Tibial nerve (tissue), 4 donors: ENCODE measurements at regions not wholly inside any gene's neighbourhood (a gene's known extent, or its start where the extent isn't known, plus 50 kb on each side); places are given as distances from the start of the nearest gene placed in this dataset.

Experiments used
- DNase-seq, 2 donors: peaks; one replicate each; pipeline ENCODE4 v3.0.0-alpha.2; 2019; ENCODE audit warnings: low spot score in 2 of 2
- H3K27ac ChIP-seq, 4 donors: fragments of 200-600 bp; sonication (generic) in 3 of 4; one replicate each; pipeline ENCODE4 v1.5.1; 2017 to 2019; ENCODE audit warnings: mild to moderate bottlenecking in 1 of 4
- H3K27me3 ChIP-seq, 2 donors: fragments of 200-600 bp; sonication (generic) in 1 of 2; one replicate each; pipeline versions ENCODE4 v1.5.1 to v1.6.0; 2017 to 2019
- H3K36me3 ChIP-seq, 3 donors: fragments of 200-600 bp; sonication (generic); one replicate each; pipeline ENCODE4 v1.5.1; 2018 to 2019
- H3K4me1 ChIP-seq, 4 donors: fragments of 200-600 bp; sonication (generic) in 3 of 4; one replicate each; pipeline ENCODE4 v1.5.1; 2017 to 2019
- H3K4me3 ChIP-seq, 4 donors: fragments of 200-600 bp; sonication (generic) in 3 of 4; one replicate each; pipeline ENCODE4 v1.5.1; 2017 to 2019; ENCODE audit warnings: mild to moderate bottlenecking in 1 of 4, moderate library complexity in 1 of 4
- H3K9me3 ChIP-seq, 4 donors: fragments of 200-600 bp; sonication (generic) in 3 of 4; one replicate each; pipeline ENCODE4 v1.5.1; 2017 to 2019
- EP300 ChIP-seq, 2 donors: sonication (generic); formaldehyde crosslinking; IDR thresholded peaks; one replicate each; pipeline ENCODE4 v1.6.1; 2017; ENCODE audit warnings: antibody characterized with exemption in 2 of 2, mild to moderate bottlenecking in 1 of 2
- POLR2A ChIP-seq, 2 donors: fragments of 450-650 bp; IDR thresholded peaks; one replicate each; pipeline ENCODE4 v1.6.1; 2017; ENCODE audit warnings: antibody characterized with exemption in 2 of 2, mild to moderate bottlenecking in 2 of 2, moderate library complexity in 2 of 2
- WGBS, 2 donors: methylation state at CpG; one replicate each; pipeline ENCODE4 v1.1.5; 2018; 5-methylcytosine and 5-hydroxymethylcytosine counted together
- TF ChIP-seq, protein P1 (sequence below), 5 experiments: fragments of 200-600 bp in 3 of 5; fragments of 450-650 bp in 2 of 5; sonication (generic) in 3 of 5; IDR thresholded peaks; one replicate each; pipeline ENCODE4 v1.5.1; 2016 to 2019; ENCODE audit warnings: antibody characterized with exemption in 5 of 5, mild to moderate bottlenecking in 3 of 5, moderate library complexity in 2 of 5

- no peak for DNase-seq
- Histone ChIP-seq H3K36me3 (no peaks in the 10 kb centered on the region), H3K4me3 (no peak overlapping the region), H3K4me1 (no peaks in the 10 kb centered on the region), H3K9me3 (peaks cover 0 to 11% (median 2%) of the 10 kb centered on the region in 4 donors), H3K27me3 (no peaks in the 10 kb centered on the region), H3K27ac (no peak overlapping the region)
- TF ChIP-seq, protein P1, sequence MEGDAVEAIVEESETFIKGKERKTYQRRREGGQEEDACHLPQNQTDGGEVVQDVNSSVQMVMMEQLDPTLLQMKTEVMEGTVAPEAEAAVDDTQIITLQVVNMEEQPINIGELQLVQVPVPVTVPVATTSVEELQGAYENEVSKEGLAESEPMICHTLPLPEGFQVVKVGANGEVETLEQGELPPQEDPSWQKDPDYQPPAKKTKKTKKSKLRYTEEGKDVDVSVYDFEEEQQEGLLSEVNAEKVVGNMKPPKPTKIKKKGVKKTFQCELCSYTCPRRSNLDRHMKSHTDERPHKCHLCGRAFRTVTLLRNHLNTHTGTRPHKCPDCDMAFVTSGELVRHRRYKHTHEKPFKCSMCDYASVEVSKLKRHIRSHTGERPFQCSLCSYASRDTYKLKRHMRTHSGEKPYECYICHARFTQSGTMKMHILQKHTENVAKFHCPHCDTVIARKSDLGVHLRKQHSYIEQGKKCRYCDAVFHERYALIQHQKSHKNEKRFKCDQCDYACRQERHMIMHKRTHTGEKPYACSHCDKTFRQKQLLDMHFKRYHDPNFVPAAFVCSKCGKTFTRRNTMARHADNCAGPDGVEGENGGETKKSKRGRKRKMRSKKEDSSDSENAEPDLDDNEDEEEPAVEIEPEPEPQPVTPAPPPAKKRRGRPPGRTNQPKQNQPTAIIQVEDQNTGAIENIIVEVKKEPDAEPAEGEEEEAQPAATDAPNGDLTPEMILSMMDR (IDR thresholded peaks at IDR 0.05), result no peak
- TF ChIP-seq EP300 (IDR thresholded peaks at IDR 0.05) (no peak), POLR2A (IDR thresholded peaks at IDR 0.05) (no peak)
- 96 to 100% methylated on average over 1 of the region's 1 CpG for WGBS, 2 donors
Measured at GRCh38 chr1:87194271-87194774, 134.4 kb upstream of the LMO4 start.

- no peak for DNase-seq
- TF ChIP-seq POLR2A (IDR thresholded peaks at IDR 0.05) (no peak), EP300 (IDR thresholded peaks at IDR 0.05) (no peak)
- TF ChIP-seq, protein P1 (IDR thresholded peaks at IDR 0.05), result no peak
- Histone ChIP-seq H3K27me3 (no peaks in the 10 kb centered on the region), H3K4me1 (no peaks in the 10 kb centered on the region), H3K36me3 (no peaks in the 10 kb centered on the region), H3K9me3 (peaks cover 0 to 11% (median 2%) of the 10 kb centered on the region in 4 donors), H3K4me3 (no peak overlapping the region), H3K27ac (no peak overlapping the region)
Measured at GRCh38 chr1:87194856-87195255, 133.8 kb upstream of the LMO4 start.

DNA sequence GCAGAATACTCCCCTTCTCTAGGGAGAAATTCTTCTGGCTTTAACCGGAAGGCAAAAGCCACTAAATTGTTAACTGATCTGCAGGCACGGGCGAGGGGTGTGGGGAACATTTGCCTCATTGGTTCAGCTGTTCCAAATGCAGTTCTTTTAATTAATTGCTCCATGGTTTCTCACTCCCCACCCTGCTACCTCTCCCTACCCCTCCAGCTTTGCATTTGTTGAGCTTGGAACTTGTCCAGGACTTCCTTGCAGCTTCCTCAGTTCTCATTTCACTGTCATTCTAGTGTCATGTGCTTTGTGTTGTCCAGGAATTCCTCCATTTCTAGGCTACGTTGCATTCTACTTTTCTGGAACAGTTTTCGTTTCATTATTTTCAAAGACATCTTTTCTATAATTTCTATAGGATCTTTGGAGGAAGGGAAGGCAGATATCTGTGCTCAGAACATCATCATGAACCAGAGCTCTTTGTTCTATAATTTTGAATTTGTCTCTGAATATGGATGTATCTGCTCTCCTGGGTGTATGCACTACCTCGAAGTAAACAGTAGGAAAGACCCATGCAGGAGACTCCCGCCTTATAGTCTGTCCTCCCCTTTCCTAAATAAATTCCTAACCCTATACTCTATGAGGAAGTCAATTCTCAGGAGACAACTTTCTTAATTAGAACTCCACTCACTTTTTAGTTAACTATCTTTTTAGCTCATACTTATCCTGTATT lies 132.4 kb upstream of the LMO4 start:
- TF ChIP-seq POLR2A (IDR thresholded peaks at IDR 0.05), result no peak
- TF ChIP-seq EP300 (IDR thresholded peaks at IDR 0.05), result no peak
- TF ChIP-seq, protein P1 (IDR thresholded peaks at IDR 0.05), result no peak
- WGBS, 2 donors, result 67 to 71% methylated on average over 7 of the region's 7 CpGs
- Histone ChIP-seq H3K36me3 (no peaks in the 10 kb centered on the region), H3K4me1 (no peaks in the 10 kb centered on the region), H3K4me3 (no peak overlapping the region), H3K27ac (no peak overlapping the region), H3K27me3 (no peaks in the 10 kb centered on the region), H3K9me3 (peaks cover 0 to 11% (median 2%) of the 10 kb centered on the region in 4 donors)
- DNase-seq, result no peak

DNA sequence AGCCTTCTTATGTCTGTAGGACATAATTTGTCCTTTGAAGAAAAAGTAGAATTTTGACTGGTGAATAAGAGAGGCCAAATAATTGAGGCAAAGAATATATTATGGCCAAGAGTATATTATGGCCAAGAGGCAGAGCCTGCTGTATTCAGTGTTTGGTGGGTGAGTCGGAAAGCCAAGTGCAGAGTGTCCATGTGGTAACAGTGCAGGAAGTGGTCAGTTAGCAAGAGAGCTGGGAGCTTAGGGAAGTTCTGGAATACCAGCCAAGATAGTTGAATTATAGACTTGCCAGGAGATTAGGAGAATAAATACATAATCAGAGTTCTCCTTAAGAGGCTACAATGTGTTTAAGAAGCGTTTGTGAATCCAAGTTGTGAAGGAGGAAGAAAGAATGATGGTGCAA lies 131.5 kb upstream of the LMO4 start:
- WGBS, 2 donors, result 54 to 71% methylated on average over 2 of the region's 2 CpGs
- no peak overlapping the region for H3K27ac ChIP-seq
- no peak for DNase-seq
- H3K27me3 ChIP-seq, result no peaks in the 10 kb centered on the region
- no peak overlapping the region for H3K4me3 ChIP-seq
- no peaks in the 10 kb centered on the region for H3K36me3 ChIP-seq
- no peaks in the 10 kb centered on the region for H3K4me1 ChIP-seq
- H3K9me3 ChIP-seq, result peaks cover 0 to 11% (median 2%) of the 10 kb centered on the region in 4 donors
- TF ChIP-seq EP300 (IDR thresholded peaks at IDR 0.05) (no peak), POLR2A (IDR thresholded peaks at IDR 0.05) (no peak)
- TF ChIP-seq, protein P1 (IDR thresholded peaks at IDR 0.05), result no peak

GRCh38 chr1:87197641-87198040 lies 131.0 kb upstream of the LMO4 start:
- no peak for TF ChIP-seq EP300 (IDR thresholded peaks at IDR 0.05)
- H3K27me3 ChIP-seq, result no peaks in the 10 kb centered on the region
- DNase-seq, result no peak
- WGBS, 2 donors, result 84 to 88% methylated on average over 2 of the region's 2 CpGs
- no peaks in the 10 kb centered on the region for H3K4me1 ChIP-seq
- no peak overlapping the region for H3K27ac ChIP-seq
- H3K36me3 ChIP-seq, result no peaks in the 10 kb centered on the region
- no peak overlapping the region for H3K4me3 ChIP-seq
- peaks cover 0 to 11% (median 2%) of the 10 kb centered on the region in 4 donors for H3K9me3 ChIP-seq
